ENCODE measurements at regions not wholly inside any gene's neighbourhood (a gene's known extent, or its start where the extent isn't known, plus 50 kb on each side); places are given as distances from the start of the nearest gene placed in this dataset.

- Mint-ChIP-seq H3K27me3 (ENCODE audit: low read depth) (peaks cover 26% of the 10 kb centered on the region), H3K4me3 (no peak overlapping the region), H3K9me3 (no peaks in the 10 kb centered on the region), H3K27ac (no peak overlapping the region), H3K36me3 (ENCODE audit: low read depth) (no peaks in the 10 kb centered on the region), H3K4me1 (peaks cover 4% of the 10 kb centered on the region)
- TF ChIP-seq, protein P1, sequence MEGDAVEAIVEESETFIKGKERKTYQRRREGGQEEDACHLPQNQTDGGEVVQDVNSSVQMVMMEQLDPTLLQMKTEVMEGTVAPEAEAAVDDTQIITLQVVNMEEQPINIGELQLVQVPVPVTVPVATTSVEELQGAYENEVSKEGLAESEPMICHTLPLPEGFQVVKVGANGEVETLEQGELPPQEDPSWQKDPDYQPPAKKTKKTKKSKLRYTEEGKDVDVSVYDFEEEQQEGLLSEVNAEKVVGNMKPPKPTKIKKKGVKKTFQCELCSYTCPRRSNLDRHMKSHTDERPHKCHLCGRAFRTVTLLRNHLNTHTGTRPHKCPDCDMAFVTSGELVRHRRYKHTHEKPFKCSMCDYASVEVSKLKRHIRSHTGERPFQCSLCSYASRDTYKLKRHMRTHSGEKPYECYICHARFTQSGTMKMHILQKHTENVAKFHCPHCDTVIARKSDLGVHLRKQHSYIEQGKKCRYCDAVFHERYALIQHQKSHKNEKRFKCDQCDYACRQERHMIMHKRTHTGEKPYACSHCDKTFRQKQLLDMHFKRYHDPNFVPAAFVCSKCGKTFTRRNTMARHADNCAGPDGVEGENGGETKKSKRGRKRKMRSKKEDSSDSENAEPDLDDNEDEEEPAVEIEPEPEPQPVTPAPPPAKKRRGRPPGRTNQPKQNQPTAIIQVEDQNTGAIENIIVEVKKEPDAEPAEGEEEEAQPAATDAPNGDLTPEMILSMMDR (IDR thresholded peaks at IDR 0.05; ENCODE audit: unreplicated experiment in 3 of 3), result no peak
Observed at GRCh38 chr15:66951531-66952320, 113.7 kb upstream of the SMAD3 start.

- no peaks in the 10 kb centered on the region for H3K9me3 Mint-ChIP-seq
Observed at GRCh38 chr15:66952756-66953522, 112.5 kb upstream of the SMAD3 start.

GRCh38 chr15:66953523-66954229 is 111.7 kb upstream of the SMAD3 start:
- peaks cover 4% of the 10 kb centered on the region for H3K4me1 Mint-ChIP-seq
- TF ChIP-seq, protein P1 (IDR thresholded peaks at IDR 0.05; ENCODE audit: unreplicated experiment in 3 of 3), result no peak
- no peaks in the 10 kb centered on the region for H3K9me3 Mint-ChIP-seq
- no peaks in the 10 kb centered on the region for H3K36me3 Mint-ChIP-seq (ENCODE audit: low read depth)
- peaks cover 19% of the 10 kb centered on the region for H3K27me3 Mint-ChIP-seq (ENCODE audit: low read depth)
- no peak overlapping the region for H3K27ac Mint-ChIP-seq
- no peak overlapping the region for H3K4me3 Mint-ChIP-seq

More at GRCh38 chr15:66952756-66953522, 112.5 kb upstream of the SMAD3 start:
- Mint-ChIP-seq H3K36me3 (ENCODE audit: low read depth) (no peaks in the 10 kb centered on the region), H3K27me3 (ENCODE audit: low read depth) (peaks cover 21% of the 10 kb centered on the region), H3K4me3 (no peak overlapping the region), H3K4me1 (peaks cover 4% of the 10 kb centered on the region), H3K27ac (no peak overlapping the region)
- TF ChIP-seq, protein P1 (IDR thresholded peaks at IDR 0.05; ENCODE audit: unreplicated experiment in 3 of 3), result no peak

GRCh38 chr15:66954601-66955000 is 110.8 kb upstream of the SMAD3 start:
- Mint-ChIP-seq H3K27me3 (ENCODE audit: low read depth) (peaks cover 19% of the 10 kb centered on the region), H3K9me3 (no peaks in the 10 kb centered on the region), H3K27ac (no peak overlapping the region), H3K4me3 (no peak overlapping the region), H3K4me1 (peaks cover 4% of the 10 kb centered on the region), H3K36me3 (ENCODE audit: low read depth) (no peaks in the 10 kb centered on the region)
- TF ChIP-seq, protein P1 (IDR thresholded peaks at IDR 0.05; ENCODE audit: unreplicated experiment in 3 of 3), result no peak

DNA sequence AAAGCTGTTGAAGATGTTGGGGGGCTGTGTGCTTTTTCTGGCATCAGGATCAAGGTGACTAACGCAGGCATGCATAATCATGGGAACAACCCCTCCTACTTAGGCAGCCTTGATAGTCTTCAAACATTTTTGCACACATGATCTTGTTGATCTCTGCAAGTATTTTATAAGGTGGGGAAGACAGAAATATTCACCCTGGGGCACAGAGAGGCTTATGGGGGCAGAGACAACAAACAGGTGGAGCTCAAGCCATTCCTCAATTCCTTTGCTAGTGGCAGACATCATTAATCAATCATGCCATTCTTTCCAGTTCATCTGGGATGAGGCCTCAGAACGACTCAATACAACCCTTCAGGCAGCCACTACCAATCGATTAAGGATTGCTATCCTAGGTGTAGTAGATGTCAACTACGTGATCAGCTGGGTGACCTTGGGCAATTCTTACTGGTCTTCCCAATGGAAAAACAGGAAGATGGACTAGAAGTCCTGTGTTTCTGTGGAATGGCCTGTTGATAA is 110.3 kb upstream of the SMAD3 start:
- no peaks in the 10 kb centered on the region for H3K9me3 Mint-ChIP-seq
- TF ChIP-seq, protein P1 (IDR thresholded peaks at IDR 0.05; ENCODE audit: unreplicated experiment in 3 of 3), result no peak
- no peak overlapping the region for H3K27ac Mint-ChIP-seq
- peaks cover 4% of the 10 kb centered on the region for H3K4me1 Mint-ChIP-seq
- peaks cover 19% of the 10 kb centered on the region for H3K27me3 Mint-ChIP-seq (ENCODE audit: low read depth)
- H3K36me3 Mint-ChIP-seq (ENCODE audit: low read depth), result no peaks in the 10 kb centered on the region
- no peak overlapping the region for H3K4me3 Mint-ChIP-seq
